IMR-90 (cell line): ENCODE measurements at regions not wholly inside any gene's neighbourhood (a gene's known extent, or its start where the extent isn't known, plus 50 kb on each side); places are given as distances from the start of the nearest gene placed in this dataset.

ENCODE experiments used
- ATAC-seq: fragments of 200-7000 bp; cut with Tn5 transposase; 2 replicates; pipeline ENCODE4 v1.9.1; 2020; ENCODE audit warnings: low read depth, mild to moderate bottlenecking, moderate library complexity
- BruUV-seq: library from RNA; stranded (reverse); fragments of 400-500 nt; replicated peaks from 2 replicates; lab custom pipeline; 2021; lab: Mats Ljungman, UMichigan
- CTCF ChIA-PET: fragments of 300-600 bp; formaldehyde crosslinking; extraction: SDS; loops from one replicate; lab custom pipeline; 2021; ENCODE audit warnings: antibody characterized with exemption; lab: Yijun Ruan, JAX
- POLR2A ChIA-PET: fragments of 300-600 bp; sonication (Branson Sonifier 250); formaldehyde crosslinking; loops from one replicate; lab custom pipeline; 2022; ENCODE audit warnings: antibody characterized with exemption; ENCODE audit not compliant: unreplicated experiment; lab: Charles Lee
- DNase-seq: peaks from one replicate; pipeline ENCODE4 v3.0.0; 2013
- H2AFZ ChIP-seq: replicated peaks from 2 replicates; pipeline ENCODE3; 2013; ENCODE audit warnings: low read length, mild to moderate bottlenecking; ENCODE audit not compliant: poor library complexity
- H2AK5ac ChIP-seq: 2 replicates; pipeline ENCODE4 v1.6.1; 2013; ENCODE audit warnings: low read depth, low read length, inconsistent platforms
- H2AK9ac ChIP-seq: replicated peaks from 2 replicates; pipeline ENCODE3; 2013; ENCODE audit warnings: mild to moderate bottlenecking, low read depth, low read length, moderate library complexity; ENCODE audit not compliant: poor library complexity
- H2BK120ac ChIP-seq: 2 replicates; pipeline ENCODE4 v1.6.1; 2013; ENCODE audit warnings: low read depth, low read length, inconsistent platforms
- H2BK15ac ChIP-seq: 3 replicates; pipeline ENCODE4 v1.6.1; 2013; ENCODE audit warnings: low read depth, low read length, inconsistent platforms
- H2BK20ac ChIP-seq: 2 replicates; pipeline ENCODE4 v1.6.1; 2013; ENCODE audit warnings: low read depth, mild to moderate bottlenecking, inconsistent platforms, low read length, moderate library complexity
- H2BK5ac ChIP-seq: 2 replicates; pipeline ENCODE4 v1.6.1; 2013; ENCODE audit warnings: mild to moderate bottlenecking, low read depth, low read length, inconsistent platforms; ENCODE audit not compliant: poor library complexity, severe bottlenecking
- H3K14ac ChIP-seq: replicated peaks from 2 replicates; pipeline ENCODE4 v1.6.1; 2013; ENCODE audit warnings: low read depth, low read length, inconsistent platforms
- H3K18ac ChIP-seq: 2 replicates; pipeline ENCODE4 v1.6.1; 2013; ENCODE audit warnings: low read depth, low read length, control low read depth
- H3K23ac ChIP-seq: 2 replicates; pipeline ENCODE4 v1.6.1; 2013; ENCODE audit warnings: low read depth, low read length, inconsistent platforms
- H3K27ac ChIP-seq: 2 replicates; pipeline ENCODE4 v1.5.1; 2013; ENCODE audit warnings: mild to moderate bottlenecking, control low read depth, low read length; ENCODE audit not compliant: insufficient read depth
- H3K27me3 ChIP-seq: 2 replicates; pipeline ENCODE4 v1.6.1; 2013; ENCODE audit warnings: low read length; ENCODE audit not compliant: control insufficient read depth, insufficient read depth
- H3K36me3 ChIP-seq: 2 replicates; pipeline ENCODE4 v1.6.1; 2013; ENCODE audit warnings: low read length, mixed read lengths; ENCODE audit not compliant: control insufficient read depth, insufficient read depth
- H3K4ac ChIP-seq: 2 replicates; pipeline ENCODE4 v1.6.1; 2013; ENCODE audit warnings: low read depth, low read length, inconsistent platforms
- H3K4me1 ChIP-seq: 2 replicates; pipeline ENCODE4 v1.6.1; 2013; ENCODE audit warnings: low read length, mixed read lengths; ENCODE audit not compliant: control insufficient read depth, insufficient read depth
- H3K4me2 ChIP-seq: 2 replicates; pipeline ENCODE4 v1.6.1; 2013; ENCODE audit warnings: low read depth, mild to moderate bottlenecking, control low read depth, low read length, moderate library complexity
- H3K4me3 ChIP-seq: 2 replicates; pipeline ENCODE4 v1.5.1; 2013; ENCODE audit warnings: low read depth, mild to moderate bottlenecking, control low read depth, low read length, moderate library complexity; ENCODE audit not compliant: insufficient read depth
- H3K56ac ChIP-seq: 2 replicates; pipeline ENCODE4 v1.6.1; 2013; ENCODE audit warnings: low read length, inconsistent platforms; ENCODE audit not compliant: insufficient read depth; ENCODE audit errors: extremely low read depth
- H3K79me1 ChIP-seq, 2 experiments: 2 replicates each; pipeline ENCODE4 v1.6.1; 2013; ENCODE audit warnings: low read length in 2 of 2, inconsistent platforms in 1 of 2, low read depth in 1 of 2
- H3K9ac ChIP-seq: 2 replicates; pipeline ENCODE4 v1.6.1; 2013; ENCODE audit warnings: low read depth, low read length, control low read depth
- H3K9me1 ChIP-seq: 2 replicates; pipeline ENCODE4 v1.6.1; 2013; ENCODE audit warnings: low read length, inconsistent platforms; ENCODE audit not compliant: insufficient read depth
- H3K9me3 ChIP-seq: 2 replicates; pipeline ENCODE4 v1.6.1; 2013; ENCODE audit warnings: low read length; ENCODE audit not compliant: control insufficient read depth, insufficient read depth
- H4K20me1 ChIP-seq: 2 replicates; pipeline ENCODE4 v1.6.1; 2013; ENCODE audit warnings: low read length, inconsistent platforms; ENCODE audit not compliant: insufficient read depth
- H4K5ac ChIP-seq: 2 replicates; pipeline ENCODE4 v1.6.1; 2013; ENCODE audit warnings: mild to moderate bottlenecking, low read depth, low read length, control low read depth
- H4K8ac ChIP-seq, 2 experiments: 2 replicates each; pipeline ENCODE4 v1.6.1; 2013; ENCODE audit warnings: low read depth in 2 of 2, low read length in 2 of 2, control low read depth in 1 of 2, inconsistent platforms in 1 of 2
- H4K91ac ChIP-seq: 2 replicates; pipeline ENCODE4 v1.6.1; 2013; ENCODE audit warnings: low read depth, low read length, inconsistent platforms; ENCODE audit not compliant: insufficient read depth
- CEBPB ChIP-seq: IDR thresholded peaks from 2 replicates; pipeline ENCODE4 v1.6.1; 2012; ENCODE audit warnings: low read depth, low read length, improper control_type of control experiment
- whole genome bisulfite sequencing, 2 experiments: methylation state at CpG; one replicate each; pipeline versions ENCODE4 v1.1.5 to v1.1.7; 2013; ENCODE audit warnings: missing lambda C conversion rate in 2 of 2; ENCODE audit not compliant: insufficient read length in 1 of 2; ENCODE audit errors: extremely low coverage in 2 of 2; 5-methylcytosine and 5-hydroxymethylcytosine counted together
- dilution Hi-C: fragments of 300-500 bp; cut with HindIII; formaldehyde crosslinking; loops from one replicate; pipeline ENCODE4 v1.14.3; 2018; ENCODE audit warnings: low sequenced_read_pairs; ENCODE audit not compliant: unreplicated experiment
- in situ Hi-C: fragments of 300-500 bp; cut with MboI; formaldehyde crosslinking; loops from 3 replicates; pipeline ENCODE4 v1.14.3; 2019; ENCODE audit warnings: low sequenced_read_pairs, inconsistent platforms, mixed read lengths
- intact Hi-C: fragments of 100-400 bp; cut with micrococcal nuclease; formaldehyde crosslinking; loops from 2 replicates; pipeline ENCODE4 v1.10.0; 2022
- TF ChIP-seq, protein P1 (sequence below): conservative IDR thresholded peaks from 2 replicates; pipeline ENCODE4 v1.5.1; 2012; ENCODE audit warnings: mild to moderate bottlenecking, low read depth, low read length, improper control_type of control experiment

DNA sequence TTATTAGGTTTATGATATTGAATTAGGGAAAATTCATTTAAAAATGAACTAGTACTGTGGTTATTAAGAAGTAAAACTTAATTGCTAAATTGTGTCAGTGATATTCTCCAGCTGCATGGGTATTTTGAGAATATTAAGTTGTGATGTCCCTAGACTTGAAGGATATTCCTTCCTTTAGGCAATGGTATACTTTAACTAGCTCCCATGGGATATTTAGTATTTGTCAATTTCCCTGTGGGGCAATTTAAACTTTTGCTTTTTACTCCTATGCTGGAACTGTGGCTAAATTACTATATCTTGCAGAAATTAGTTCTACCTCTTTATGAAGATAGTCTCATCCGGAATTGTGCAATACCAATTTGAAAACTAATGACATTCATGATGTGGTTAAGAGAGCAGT lies 151.6 kb upstream of the CSNK1A1L start:
- no peaks in the 10 kb centered on the region for H4K20me1 ChIP-seq
- BruUV-seq, result no TSS peak
- ATAC-seq (no peak), DNase-seq (no peak)
- H3K14ac ChIP-seq, result no peak overlapping the region
- in situ Hi-C loops, result no loop called here
- H3K79me1 ChIP-seq, result no peaks in the 10 kb centered on the region
- H2AK5ac ChIP-seq, result no peak overlapping the region
- no peak overlapping the region for H4K5ac ChIP-seq
- dilution Hi-C loops, result no loop called here
- no peak overlapping the region for H3K18ac ChIP-seq
- peaks cover 2% of the 10 kb centered on the region; the same call in 1 of the 2 replicates for H3K9me3 ChIP-seq
- intact Hi-C loops, result no loop called here
- H2AFZ ChIP-seq, result no peak overlapping the region
- no peak overlapping the region for H2BK20ac ChIP-seq
- H2BK120ac ChIP-seq, result no peak overlapping the region
- CTCF ChIA-PET, result no interaction called here
- no peak overlapping the region for H2BK5ac ChIP-seq
- TF ChIP-seq, protein P1, sequence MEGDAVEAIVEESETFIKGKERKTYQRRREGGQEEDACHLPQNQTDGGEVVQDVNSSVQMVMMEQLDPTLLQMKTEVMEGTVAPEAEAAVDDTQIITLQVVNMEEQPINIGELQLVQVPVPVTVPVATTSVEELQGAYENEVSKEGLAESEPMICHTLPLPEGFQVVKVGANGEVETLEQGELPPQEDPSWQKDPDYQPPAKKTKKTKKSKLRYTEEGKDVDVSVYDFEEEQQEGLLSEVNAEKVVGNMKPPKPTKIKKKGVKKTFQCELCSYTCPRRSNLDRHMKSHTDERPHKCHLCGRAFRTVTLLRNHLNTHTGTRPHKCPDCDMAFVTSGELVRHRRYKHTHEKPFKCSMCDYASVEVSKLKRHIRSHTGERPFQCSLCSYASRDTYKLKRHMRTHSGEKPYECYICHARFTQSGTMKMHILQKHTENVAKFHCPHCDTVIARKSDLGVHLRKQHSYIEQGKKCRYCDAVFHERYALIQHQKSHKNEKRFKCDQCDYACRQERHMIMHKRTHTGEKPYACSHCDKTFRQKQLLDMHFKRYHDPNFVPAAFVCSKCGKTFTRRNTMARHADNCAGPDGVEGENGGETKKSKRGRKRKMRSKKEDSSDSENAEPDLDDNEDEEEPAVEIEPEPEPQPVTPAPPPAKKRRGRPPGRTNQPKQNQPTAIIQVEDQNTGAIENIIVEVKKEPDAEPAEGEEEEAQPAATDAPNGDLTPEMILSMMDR, result no peak
- peak; percentile 78 for TF ChIP-seq CEBPB
- H3K4me3 ChIP-seq, result no peak overlapping the region
- no peaks in the 10 kb centered on the region for H3K36me3 ChIP-seq
- no peak overlapping the region for H3K56ac ChIP-seq
- H3K27ac ChIP-seq, result no peak overlapping the region
- H4K8ac ChIP-seq, result no peak overlapping the region
- POLR2A ChIA-PET, result no interaction called here
- no peak overlapping the region for H4K91ac ChIP-seq
- no peak overlapping the region for H3K9ac ChIP-seq
- no peak overlapping the region for H3K4me2 ChIP-seq
- no peak overlapping the region for H2AK9ac ChIP-seq
- WGBS, 2 experiments, result no CpG with 5 or more reads among the region's 1 CpG
- H3K4ac ChIP-seq, result no peak overlapping the region
- H3K4me1 ChIP-seq, result no peaks in the 10 kb centered on the region
- H3K9me1 ChIP-seq, result no peaks in the 10 kb centered on the region
- no peak overlapping the region for H2BK15ac ChIP-seq
- H3K27me3 ChIP-seq, result no peaks in the 10 kb centered on the region
- H3K23ac ChIP-seq, result no peak overlapping the region
